OCI-LY3 (cell line): ENCODE measurements at regions not wholly inside any gene's neighbourhood (a gene's known extent, or its start where the extent isn't known, plus 50 kb on each side); places are given as distances from the start of the nearest gene placed in this dataset.

ENCODE experiments used
- H2AFZ ChIP-seq: fragments of 200-600, 300-600 bp; shearing (Covaris generic); 2 replicates; pipeline ENCODE4 v1.6.0; 2014; ENCODE audit warnings: antibody characterized with exemption, low read depth, low read length
- H3K27ac ChIP-seq: fragments of 200-600, 300-600 bp; sonication (generic); 2 replicates; pipeline ENCODE4 v1.5.1; 2014; ENCODE audit warnings: mild to moderate bottlenecking, low read length, moderate library complexity, mixed read lengths
- H3K27me3 ChIP-seq: fragments of 200-600, 300-600 bp; sonication (generic); 2 replicates; pipeline ENCODE4 v1.6.1; 2014; ENCODE audit warnings: low read depth, low read length, mixed read lengths
- H3K36me3 ChIP-seq: fragments of 200-600, 300-600 bp; sonication (generic); replicated peaks from 2 replicates; pipeline ENCODE3; 2014; ENCODE audit warnings: low read depth, low read length, mixed read lengths
- H3K4me1 ChIP-seq: fragments of 300-600, 200-600 bp; sonication (generic); 2 replicates; pipeline ENCODE4 v1.6.1; 2014; ENCODE audit warnings: low read length, mixed read lengths
- H3K4me2 ChIP-seq: fragments of 200-600, 300-600 bp; sonication (generic); 2 replicates; pipeline ENCODE4 v1.6.1; 2014; ENCODE audit warnings: low read length, mixed read lengths
- H3K4me3 ChIP-seq: fragments of 300-600, 200-600 bp; sonication (generic); 2 replicates; pipeline ENCODE4 v1.5.1; 2014; ENCODE audit warnings: antibody characterized with exemption, mild to moderate bottlenecking, low read length, moderate library complexity
- H3K79me2 ChIP-seq: fragments of 300-600, 200-600 bp; shearing (Covaris generic); 2 replicates; pipeline ENCODE4 v1.6.1; 2014; ENCODE audit warnings: mild to moderate bottlenecking, low read length, mixed read lengths
- H3K9ac ChIP-seq: fragments of 300-600, 200-600 bp; shearing (Covaris generic); 2 replicates; pipeline ENCODE4 v1.6.0; 2014; ENCODE audit warnings: mild to moderate bottlenecking, low read length, moderate library complexity
- H3K9me3 ChIP-seq: fragments of 200-600, 300-600 bp; shearing (Covaris generic); 2 replicates; pipeline ENCODE4 v1.6.1; 2014; ENCODE audit warnings: low read length, mixed read lengths; ENCODE audit not compliant: insufficient read depth
- H4K20me1 ChIP-seq: fragments of 200-600, 300-600 bp; sonication (generic); 2 replicates; pipeline ENCODE4 v1.6.1; 2016; ENCODE audit warnings: low read length, mixed read lengths; ENCODE audit not compliant: insufficient read depth
- CTCF ChIP-seq: fragments of 200-600, 300-600 bp; sonication (generic); IDR thresholded peaks from 2 replicates; pipeline ENCODE4 v1.5.1; 2014; ENCODE audit warnings: antibody characterized with exemption, low read length, low read depth
- EZH2phosphoT487 ChIP-seq: fragments of 200-600 bp; shearing (Covaris generic); IDR thresholded peaks from 2 replicates; pipeline ENCODE4 v1.6.1; 2018; ENCODE audit warnings: antibody characterized with exemption, mixed run types, low read depth

GRCh38 chr5:86979811-86980411 lies 287.8 kb upstream of the RASA1 start:
- Histone ChIP-seq H3K4me1 (peaks cover 10% of the 10 kb centered on the region), H3K36me3 (no peaks in the 10 kb centered on the region), H3K79me2 (no peaks in the 10 kb centered on the region), H3K27me3 (no peaks in the 10 kb centered on the region), H3K27ac (no peak overlapping the region), H3K9ac (no peak overlapping the region; the same call in 1 of the 2 replicates), H3K4me2 (peak overlapping the region; percentile 94), H4K20me1 (no peaks in the 10 kb centered on the region), H3K9me3 (no peaks in the 10 kb centered on the region), H3K4me3 (peak overlapping the region; percentile 64), H2AFZ (0 out of 2 replicates have a peak overlapping the region, but pooled peaks have one; percentile 13)
- TF ChIP-seq CTCF (no peak), EZH2phosphoT487 (no peak)

- H3K4me2 ChIP-seq, result no peak overlapping the region
- H3K27me3 ChIP-seq, result no peaks in the 10 kb centered on the region
- TF ChIP-seq CTCF, result no peak
- no peak for TF ChIP-seq EZH2phosphoT487
- no peak overlapping the region for H3K9ac ChIP-seq
- H3K4me3 ChIP-seq, result no peak overlapping the region
- no peaks in the 10 kb centered on the region for H4K20me1 ChIP-seq
- H3K36me3 ChIP-seq, result no peaks in the 10 kb centered on the region
- H2AFZ ChIP-seq, result no peak overlapping the region
- H3K27ac ChIP-seq, result no peak overlapping the region
- no peaks in the 10 kb centered on the region for H3K79me2 ChIP-seq
- peaks cover 10% of the 10 kb centered on the region for H3K4me1 ChIP-seq
- no peaks in the 10 kb centered on the region for H3K9me3 ChIP-seq
Measured at GRCh38 chr5:86981898-86982297, 285.8 kb upstream of the RASA1 start.

GRCh38 chr5:86983208-86983607 lies 284.5 kb upstream of the RASA1 start:
- Histone ChIP-seq H3K36me3 (no peaks in the 10 kb centered on the region), H3K9ac (no peak overlapping the region), H4K20me1 (no peaks in the 10 kb centered on the region), H3K27ac (no peak overlapping the region), H3K27me3 (no peaks in the 10 kb centered on the region), H3K4me1 (peaks cover 10% of the 10 kb centered on the region), H2AFZ (no peak overlapping the region), H3K9me3 (no peaks in the 10 kb centered on the region), H3K4me2 (no peak overlapping the region), H3K79me2 (no peaks in the 10 kb centered on the region), H3K4me3 (no peak overlapping the region)
- TF ChIP-seq EZH2phosphoT487 (no peak), CTCF (no peak)

- Histone ChIP-seq H3K27ac (no peak overlapping the region), H3K27me3 (no peaks in the 10 kb centered on the region), H3K36me3 (no peaks in the 10 kb centered on the region), H4K20me1 (no peaks in the 10 kb centered on the region), H3K4me2 (no peak overlapping the region; the same call in 1 of the 2 replicates), H3K4me3 (no peak overlapping the region), H3K9ac (no peak overlapping the region), H3K79me2 (no peaks in the 10 kb centered on the region), H3K4me1 (no peaks in the 10 kb centered on the region), H2AFZ (no peak overlapping the region), H3K9me3 (no peaks in the 10 kb centered on the region)
- TF ChIP-seq EZH2phosphoT487 (no peak), CTCF (peak; percentile 36)
Measured at GRCh38 chr5:86986837-86987236, 280.8 kb upstream of the RASA1 start.
